SIG-M5 (cell line): ENCODE measurements at regions not wholly inside any gene's neighbourhood (a gene's known extent, or its start where the extent isn't known, plus 50 kb on each side); places are given as distances from the start of the nearest gene placed in this dataset.
A peak's percentile ranks its signal among the peaks of the same experiment; 100 is the strongest.

Experiments used
- DNase-seq: peaks from one replicate; lab custom pipeline; 2025; lab: John Stamatoyannopoulos, UW

GRCh38 chr5:28512648-28513047, 1474.3 kb upstream of the CDH9 start:
- no peak for DNase-seq

GRCh38 chr5:28505121-28505520, 1466.7 kb upstream of the CDH9 start:
- no peak for DNase-seq

- no peak for DNase-seq
These were observed 1462.1 kb upstream of the CDH9 start for GRCh38 chr5:28500511-28500910.

GRCh38 chr5:28499766-28500290, 1461.4 kb upstream of the CDH9 start:
- no peak for DNase-seq

- no peak for DNase-seq
These were observed 1457.5 kb upstream of the CDH9 start for GRCh38 chr5:28495876-28496275.

- no peak for DNase-seq
These were observed 1455.1 kb upstream of the CDH9 start for GRCh38 chr5:28493456-28493855.

- no peak for DNase-seq
These were observed 1450.4 kb upstream of the CDH9 start for GRCh38 chr5:28488752-28489151.

GRCh38 chr5:28483327-28484025, 1445.1 kb upstream of the CDH9 start:
- no peak for DNase-seq

- DNase-seq = no peak
These were observed 1435.2 kb upstream of the CDH9 start for GRCh38 chr5:28473531-28474107.

- peak; percentile 76 for DNase-seq
These were observed 1429.8 kb upstream of the CDH9 start for GRCh38 chr5:28468166-28468565.

- DNase-seq = no peak
These were observed 1425.3 kb upstream of the CDH9 start for GRCh38 chr5:28463728-28464127.

- DNase-seq = no peak
These were observed 1413.1 kb upstream of the CDH9 start for GRCh38 chr5:28451483-28451882.

- DNase-seq = no peak
These were observed 1412.6 kb upstream of the CDH9 start for GRCh38 chr5:28450997-28451396.

- no peak for DNase-seq
These were observed 1410.4 kb upstream of the CDH9 start for GRCh38 chr5:28448791-28449190.

GRCh38 chr5:28430565-28431178, 1392.3 kb upstream of the CDH9 start:
- DNase-seq = no peak

- DNase-seq = no peak
These were observed 1382.8 kb upstream of the CDH9 start for GRCh38 chr5:28421141-28421540.

GRCh38 chr5:28415791-28416443, 1377.5 kb upstream of the CDH9 start:
- DNase-seq = no peak

- no peak for DNase-seq
These were observed 1376.2 kb upstream of the CDH9 start for GRCh38 chr5:28414619-28415018.

- no peak for DNase-seq
These were observed 1370.3 kb upstream of the CDH9 start for GRCh38 chr5:28408651-28409050.

GRCh38 chr5:28408186-28408585, 1369.8 kb upstream of the CDH9 start:
- no peak for DNase-seq

- DNase-seq = no peak
These were observed 1366.1 kb upstream of the CDH9 start for GRCh38 chr5:28404363-28405071.

- no peak for DNase-seq
These were observed 1365.5 kb upstream of the CDH9 start for GRCh38 chr5:28403846-28404245.
